CD4-positive, CD25-positive, alpha-beta regulatory T cell (primary cell): ENCODE measurements at regions not wholly inside any gene's neighbourhood (a gene's known extent, or its start where the extent isn't known, plus 50 kb on each side); places are given as distances from the start of the nearest gene placed in this dataset.

Source experiments
- ATAC-seq, 2 donors: fragments of 150-1000 bp; cut with Tn5 transposase; one replicate each; pipeline ENCODE4 v1.10.0; 2021; ENCODE audit warnings: low read depth in 2 of 2, moderate number of reproducible peaks in 2 of 2, moderate library complexity in 1 of 2
- DNase-seq, 3 donors: peaks; one replicate each; pipeline versions ENCODE4 v3.0.0 to v3.0.0-alpha.2; 2012 to 2022; ENCODE audit warnings: mixed read lengths in 1 of 3
- H3K27ac ChIP-seq: one replicate; pipeline ENCODE4 v1.7.0; 2013; ENCODE audit warnings: mild to moderate bottlenecking, low read length; ENCODE audit not compliant: insufficient read depth, poor library complexity, severe bottlenecking
- H3K27me3 ChIP-seq: one replicate; pipeline ENCODE4 v1.7.0; 2013; ENCODE audit warnings: low read length; ENCODE audit not compliant: control insufficient read depth, insufficient read depth
- H3K36me3 ChIP-seq: one replicate; pipeline ENCODE4 v1.7.0; 2013; ENCODE audit warnings: mild to moderate bottlenecking, low read length, moderate library complexity; ENCODE audit not compliant: control insufficient read depth, insufficient read depth
- H3K4me1 ChIP-seq: 2 replicates; pipeline ENCODE4 v1.7.0; 2013; ENCODE audit warnings: mild to moderate bottlenecking, low read length; ENCODE audit not compliant: insufficient read depth, control insufficient read depth, poor library complexity, severe bottlenecking
- H3K4me3 ChIP-seq: one replicate; pipeline ENCODE4 v1.7.0; 2013; ENCODE audit warnings: low read depth, mild to moderate bottlenecking, low read length, moderate library complexity
- H3K9me3 ChIP-seq, 2 experiments: 1 replicate in 1 of 2; 2 replicates in 1 of 2; pipeline ENCODE4 v1.7.0; 2013; ENCODE audit warnings: low read length in 2 of 2, mild to moderate bottlenecking in 1 of 2, moderate library complexity in 1 of 2; ENCODE audit not compliant: control insufficient read depth in 2 of 2
- H3K27ac Mint-ChIP-seq, 3 donors: one replicate each; pipeline ENCODE4 v1.8.0; 2020 to 2022; ENCODE audit warnings: mild to moderate bottlenecking in 3 of 3, mixed read lengths in 3 of 3, moderate library complexity in 2 of 3
- H3K27me3 Mint-ChIP-seq: one replicate; pipeline ENCODE4 v1.8.0; 2022; ENCODE audit warnings: mild to moderate bottlenecking, mixed read lengths
- H3K36me3 Mint-ChIP-seq: one replicate; pipeline ENCODE4 v1.8.0; 2020; ENCODE audit warnings: mixed read lengths
- H3K4me1 Mint-ChIP-seq, 4 donors: one replicate each; pipeline ENCODE4 v1.8.0; 2020 to 2022; ENCODE audit warnings: mixed read lengths in 4 of 4, mild to moderate bottlenecking in 1 of 4
- H3K4me3 Mint-ChIP-seq, 4 donors: one replicate each; pipeline ENCODE4 v1.8.0; 2020 to 2022; ENCODE audit warnings: mild to moderate bottlenecking in 4 of 4, mixed read lengths in 4 of 4, moderate library complexity in 3 of 4
- H3K9me3 Mint-ChIP-seq, 7 donors: one replicate each; pipeline ENCODE4 v1.8.0; 2020 to 2022; ENCODE audit warnings: mixed read lengths in 7 of 7, mild to moderate bottlenecking in 3 of 7, moderate library complexity in 2 of 7

GRCh38 chr2:15681089-15681885 lies 89.6 kb downstream of the DDX1 start:
- peaks cover 0 to 6% (median 2%) of the 10 kb centered on the region in 7 donors for H3K9me3 Mint-ChIP-seq
- no peaks in the 10 kb centered on the region for H3K4me1 Mint-ChIP-seq
- H3K27ac Mint-ChIP-seq: no peak overlapping the region
- Histone ChIP-seq H3K4me1 (no peaks in the 10 kb centered on the region), H3K27ac (no peak overlapping the region), H3K36me3 (no peaks in the 10 kb centered on the region), H3K4me3 (no peak overlapping the region), H3K9me3 (no peaks in the 10 kb centered on the region), H3K27me3 (no peaks in the 10 kb centered on the region)
- no peak for ATAC-seq
- no peaks in the 10 kb centered on the region for H3K27me3 Mint-ChIP-seq
- no peak for DNase-seq
- no peak overlapping the region for H3K4me3 Mint-ChIP-seq
- H3K36me3 Mint-ChIP-seq: no peaks in the 10 kb centered on the region

- H3K27me3 ChIP-seq: no peaks in the 10 kb centered on the region
- H3K9me3 Mint-ChIP-seq: peaks cover 0 to 6% (median 2%) of the 10 kb centered on the region in 7 donors
- H3K9me3 ChIP-seq: no peaks in the 10 kb centered on the region
- ATAC-seq (no peak), DNase-seq (no peak)
- H3K4me3 ChIP-seq: no peak overlapping the region
- H3K36me3 ChIP-seq: no peaks in the 10 kb centered on the region
- H3K27ac Mint-ChIP-seq: no peak overlapping the region
- no peaks in the 10 kb centered on the region for H3K4me1 ChIP-seq
- no peaks in the 10 kb centered on the region for H3K4me1 Mint-ChIP-seq
- H3K4me3 Mint-ChIP-seq: no peak overlapping the region
- H3K27me3 Mint-ChIP-seq: no peaks in the 10 kb centered on the region
- no peaks in the 10 kb centered on the region for H3K36me3 Mint-ChIP-seq
- H3K27ac ChIP-seq: no peak overlapping the region
Measured at GRCh38 chr2:15682354-15682753, 90.7 kb downstream of the DDX1 start.

- no peak for DNase-seq
- H3K4me3 ChIP-seq: no peak overlapping the region
- ATAC-seq: no peak
- H3K9me3 ChIP-seq: no peaks in the 10 kb centered on the region
- H3K36me3 ChIP-seq: no peaks in the 10 kb centered on the region
- H3K27me3 ChIP-seq: no peaks in the 10 kb centered on the region
- H3K4me3 Mint-ChIP-seq: no peak overlapping the region
- no peak overlapping the region for H3K27ac ChIP-seq
- H3K9me3 Mint-ChIP-seq: peaks cover 0 to 4% (median 1%) of the 10 kb centered on the region in 7 donors
- H3K4me1 Mint-ChIP-seq: no peaks in the 10 kb centered on the region
- no peak overlapping the region for H3K27ac Mint-ChIP-seq
- H3K4me1 ChIP-seq: no peaks in the 10 kb centered on the region
- H3K36me3 Mint-ChIP-seq: no peaks in the 10 kb centered on the region
- H3K27me3 Mint-ChIP-seq: no peaks in the 10 kb centered on the region
Measured at GRCh38 chr2:15684161-15685039, 92.7 kb downstream of the DDX1 start.

GRCh38 chr2:15685143-15685542 lies 93.5 kb downstream of the DDX1 start:
- Histone ChIP-seq H3K4me1 (no peaks in the 10 kb centered on the region), H3K27me3 (no peaks in the 10 kb centered on the region), H3K4me3 (no peak overlapping the region), H3K27ac (no peak overlapping the region), H3K9me3 (no peaks in the 10 kb centered on the region), H3K36me3 (no peaks in the 10 kb centered on the region)
- no peak overlapping the region for H3K27ac Mint-ChIP-seq
- peaks cover 0 to 1% (median 0%) of the 10 kb centered on the region in 7 donors for H3K9me3 Mint-ChIP-seq
- no peaks in the 10 kb centered on the region for H3K36me3 Mint-ChIP-seq
- no peak for ATAC-seq
- DNase-seq: no peak
- H3K4me1 Mint-ChIP-seq: no peaks in the 10 kb centered on the region
- H3K27me3 Mint-ChIP-seq: no peaks in the 10 kb centered on the region
- no peak overlapping the region for H3K4me3 Mint-ChIP-seq

GRCh38 chr2:15686643-15687042 lies 95.0 kb downstream of the DDX1 start:
- Histone ChIP-seq H3K27ac (no peak overlapping the region), H3K4me3 (no peak overlapping the region), H3K9me3 (no peaks in the 10 kb centered on the region), H3K27me3 (no peaks in the 10 kb centered on the region), H3K4me1 (no peaks in the 10 kb centered on the region), H3K36me3 (no peaks in the 10 kb centered on the region)
- no peak overlapping the region for H3K4me3 Mint-ChIP-seq
- H3K4me1 Mint-ChIP-seq: no peaks in the 10 kb centered on the region
- ATAC-seq: no peak
- DNase-seq: no peak
- no peaks in the 10 kb centered on the region for H3K36me3 Mint-ChIP-seq
- no peaks in the 10 kb centered on the region for H3K27me3 Mint-ChIP-seq
- H3K27ac Mint-ChIP-seq: no peak overlapping the region
- peaks cover 0 to 1% (median 0%) of the 10 kb centered on the region in 7 donors for H3K9me3 Mint-ChIP-seq

GRCh38 chr2:15687243-15687642 lies 95.6 kb downstream of the DDX1 start:
- Histone ChIP-seq H3K27ac (no peak overlapping the region), H3K4me3 (no peak overlapping the region), H3K36me3 (no peaks in the 10 kb centered on the region), H3K4me1 (no peaks in the 10 kb centered on the region), H3K27me3 (no peaks in the 10 kb centered on the region), H3K9me3 (no peaks in the 10 kb centered on the region)
- Mint-ChIP-seq H3K27ac (peak overlapping the region in 1 of 3 donors; percentile 68), H3K4me3 (no peak overlapping the region), H3K27me3 (no peaks in the 10 kb centered on the region), H3K4me1 (no peaks in the 10 kb centered on the region), H3K9me3 (no peaks in the 10 kb centered on the region), H3K36me3 (no peaks in the 10 kb centered on the region)
- DNase-seq: no peak
- no peak for ATAC-seq

GRCh38 chr2:15687720-15688119 lies 96.1 kb downstream of the DDX1 start:
- Histone ChIP-seq H3K27me3 (no peaks in the 10 kb centered on the region), H3K36me3 (no peaks in the 10 kb centered on the region), H3K4me3 (no peak overlapping the region), H3K4me1 (no peaks in the 10 kb centered on the region), H3K9me3 (no peaks in the 10 kb centered on the region), H3K27ac (no peak overlapping the region)
- no peak overlapping the region for H3K27ac Mint-ChIP-seq
- H3K27me3 Mint-ChIP-seq: no peaks in the 10 kb centered on the region
- DNase-seq (no peak), ATAC-seq (no peak)
- no peak overlapping the region for H3K4me3 Mint-ChIP-seq
- H3K9me3 Mint-ChIP-seq: no peaks in the 10 kb centered on the region
- no peaks in the 10 kb centered on the region for H3K4me1 Mint-ChIP-seq
- H3K36me3 Mint-ChIP-seq: no peaks in the 10 kb centered on the region
